ENCODE measurements at regions not wholly inside any gene's neighbourhood (a gene's known extent, or its start where the extent isn't known, plus 50 kb on each side); places are given as distances from the start of the nearest gene placed in this dataset.

- H3K4me3 ChIP-seq (ENCODE audit: low read depth, low read length) = no peak overlapping the region
- ChIA-PET CTCF (no interaction called here), POLR2A (no interaction called here)
- TF ChIP-seq, protein P1, sequence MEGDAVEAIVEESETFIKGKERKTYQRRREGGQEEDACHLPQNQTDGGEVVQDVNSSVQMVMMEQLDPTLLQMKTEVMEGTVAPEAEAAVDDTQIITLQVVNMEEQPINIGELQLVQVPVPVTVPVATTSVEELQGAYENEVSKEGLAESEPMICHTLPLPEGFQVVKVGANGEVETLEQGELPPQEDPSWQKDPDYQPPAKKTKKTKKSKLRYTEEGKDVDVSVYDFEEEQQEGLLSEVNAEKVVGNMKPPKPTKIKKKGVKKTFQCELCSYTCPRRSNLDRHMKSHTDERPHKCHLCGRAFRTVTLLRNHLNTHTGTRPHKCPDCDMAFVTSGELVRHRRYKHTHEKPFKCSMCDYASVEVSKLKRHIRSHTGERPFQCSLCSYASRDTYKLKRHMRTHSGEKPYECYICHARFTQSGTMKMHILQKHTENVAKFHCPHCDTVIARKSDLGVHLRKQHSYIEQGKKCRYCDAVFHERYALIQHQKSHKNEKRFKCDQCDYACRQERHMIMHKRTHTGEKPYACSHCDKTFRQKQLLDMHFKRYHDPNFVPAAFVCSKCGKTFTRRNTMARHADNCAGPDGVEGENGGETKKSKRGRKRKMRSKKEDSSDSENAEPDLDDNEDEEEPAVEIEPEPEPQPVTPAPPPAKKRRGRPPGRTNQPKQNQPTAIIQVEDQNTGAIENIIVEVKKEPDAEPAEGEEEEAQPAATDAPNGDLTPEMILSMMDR (IDR thresholded peaks at IDR 0.05; ENCODE audit: insufficient read depth, low read length, missing control alignments) = no peak
- DNase-seq (ENCODE audit: low read depth, low spot score) = no peak
Measured at GRCh38 chr1:194495434-194495833, 1309.0 kb upstream of the B3GALT2 start.

- CTCF ChIA-PET = no interaction called here
- DNase-seq (ENCODE audit: low read depth, low spot score) = no peak
- TF ChIP-seq, protein P1 (IDR thresholded peaks at IDR 0.05; ENCODE audit: insufficient read depth, low read length, missing control alignments) = no peak
- H3K4me3 ChIP-seq (ENCODE audit: low read depth, low read length) = no peak overlapping the region
- POLR2A ChIA-PET = no interaction called here
Measured at GRCh38 chr1:194487172-194487571, 1300.8 kb upstream of the B3GALT2 start.

DNA sequence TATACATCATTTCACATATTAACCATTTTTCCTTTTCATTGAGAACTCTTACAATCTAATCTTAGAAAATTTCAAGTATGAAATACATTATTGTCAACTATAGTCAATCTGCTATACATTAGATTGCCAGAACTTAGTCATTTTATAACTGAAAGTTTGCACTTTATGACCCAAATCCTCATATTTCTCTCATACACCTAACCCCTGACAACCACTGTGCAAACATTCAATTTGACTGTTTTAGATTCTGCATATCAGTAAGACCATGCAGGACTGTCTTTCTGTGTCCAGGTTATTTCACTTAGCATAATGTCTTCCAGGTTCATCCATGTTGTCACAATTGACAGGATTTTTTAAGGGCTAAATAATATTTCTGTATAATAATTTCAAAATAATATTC is 1299.0 kb upstream of the B3GALT2 start:
- TF ChIP-seq, protein P1 (IDR thresholded peaks at IDR 0.05; ENCODE audit: insufficient read depth, low read length, missing control alignments) = no peak
- no peak overlapping the region for H3K4me3 ChIP-seq (ENCODE audit: low read depth, low read length)
- no peak for DNase-seq (ENCODE audit: low read depth, low spot score)
- POLR2A ChIA-PET = no interaction called here
- CTCF ChIA-PET = no interaction called here

DNA sequence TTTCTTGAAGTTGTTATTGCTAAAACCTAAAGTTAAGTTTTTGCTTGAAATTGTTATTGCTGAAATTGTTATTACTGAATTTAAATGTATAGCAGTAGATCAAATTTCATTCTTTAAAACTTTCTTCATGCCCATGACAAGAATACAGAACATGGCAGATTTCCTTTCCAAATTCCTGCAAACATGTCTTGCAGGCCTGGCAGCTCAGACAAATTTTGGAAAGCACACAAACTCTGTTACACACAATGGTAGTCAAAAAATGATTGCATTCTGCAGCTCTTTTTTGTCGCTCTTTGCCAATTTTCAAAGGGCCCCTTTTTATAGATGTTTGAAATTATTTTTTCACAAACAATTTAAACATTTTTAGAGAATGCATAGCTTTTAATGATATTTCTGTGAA is 1292.3 kb upstream of the B3GALT2 start:
- no peak for DNase-seq (ENCODE audit: low read depth, low spot score)
- POLR2A ChIA-PET = no interaction called here
- CTCF ChIA-PET = no interaction called here
- no peak overlapping the region for H3K4me3 ChIP-seq (ENCODE audit: low read depth, low read length)
- TF ChIP-seq, protein P1 (IDR thresholded peaks at IDR 0.05; ENCODE audit: insufficient read depth, low read length, missing control alignments) = no peak

- ChIA-PET POLR2A (no interaction called here), CTCF (no interaction called here)
- TF ChIP-seq, protein P1 (IDR thresholded peaks at IDR 0.05; ENCODE audit: insufficient read depth, low read length, missing control alignments) = no peak
- no peak for DNase-seq (ENCODE audit: low read depth, low spot score)
- no peak overlapping the region for H3K4me3 ChIP-seq (ENCODE audit: low read depth, low read length)
Measured at GRCh38 chr1:194477908-194478307, 1291.5 kb upstream of the B3GALT2 start.

DNA sequence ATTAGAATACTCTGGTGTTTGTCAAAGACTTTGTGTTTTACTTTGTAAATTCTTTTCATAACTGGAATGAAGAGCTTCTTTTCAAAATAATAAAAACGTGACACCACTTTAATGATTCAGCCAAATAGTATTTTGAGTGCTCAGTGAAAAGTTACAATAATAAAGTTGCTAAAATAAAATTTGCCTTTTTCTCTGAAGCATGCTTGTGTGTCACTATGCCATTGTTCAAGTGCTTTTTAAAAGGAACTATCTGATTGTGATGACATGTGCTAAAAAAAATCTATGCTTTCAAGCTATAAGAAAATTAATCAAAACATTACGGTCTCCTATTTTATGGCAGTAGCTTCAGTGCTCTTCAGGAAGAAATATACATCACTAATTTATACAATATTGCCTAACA is 1290.5 kb upstream of the B3GALT2 start:
- POLR2A ChIA-PET = no interaction called here
- no peak overlapping the region for H3K4me3 ChIP-seq (ENCODE audit: low read depth, low read length)
- DNase-seq (ENCODE audit: low read depth, low spot score) = no peak
- TF ChIP-seq, protein P1 (IDR thresholded peaks at IDR 0.05; ENCODE audit: insufficient read depth, low read length, missing control alignments) = no peak
- CTCF ChIA-PET = no interaction called here

Data from AG04449 (cell line).